ENCODE measurements at regions not wholly inside any gene's neighbourhood (a gene's known extent, or its start where the extent isn't known, plus 50 kb on each side); places are given as distances from the start of the nearest gene placed in this dataset.
"Not testable (repeated sequence)": the region's sequence is repeated elsewhere in the genome, so short reads cannot be mapped to it uniquely, and the experiment has no call there.

GRCh38 chr22:44569561-44569991 lies 71.5 kb upstream of the RTL6 start:
- Histone ChIP-seq H3K36me3 (ENCODE audit: insufficient read depth, low read length) (no peaks in the 10 kb centered on the region), H2AFZ (ENCODE audit: low read depth, low read length) (no peak overlapping the region), H3K79me2 (ENCODE audit: insufficient read depth, low read length) (no peaks in the 10 kb centered on the region), H4K20me1 (ENCODE audit: insufficient read depth, low read length) (no peaks in the 10 kb centered on the region), H3K4me3 (ENCODE audit: insufficient read depth, low read depth, low read length) (no peak overlapping the region), H3K4me1 (ENCODE audit: insufficient read depth, low read length) (no peaks in the 10 kb centered on the region), H3K9me3 (ENCODE audit: insufficient read depth, low read depth, low read length) (peaks cover 6% of the 10 kb centered on the region), H3K4me2 (ENCODE audit: low read length) (no peak overlapping the region), H3K27ac (ENCODE audit: low read depth, low read length) (no peak overlapping the region), H3K9ac (ENCODE audit: low read length) (no peak overlapping the region), H3K27me3 (ENCODE audit: insufficient read depth, low read length) (no peaks in the 10 kb centered on the region)
- H3K27me3 Mint-ChIP-seq (ENCODE audit: low read depth, unreplicated experiment): peaks cover 25% of the 10 kb centered on the region
- H3K4me3 Mint-ChIP-seq (ENCODE audit: unreplicated experiment): no peak overlapping the region
- no peak for TF ChIP-seq EZH2 (IDR thresholded peaks at IDR 0.05; ENCODE audit: insufficient read depth, low read length)
- no peak for TF ChIP-seq CTCF (IDR thresholded peaks at IDR 0.05; ENCODE audit: insufficient read depth, low read depth, low read length)
- no peak for FAIRE-seq
- no peak overlapping the region for H3K27ac Mint-ChIP-seq (ENCODE audit: unreplicated experiment)
- H3K36me3 Mint-ChIP-seq (ENCODE audit: low read depth, unreplicated experiment): no peaks in the 10 kb centered on the region
- no peak for DNase-seq (ENCODE audit: low read depth)
- no peaks in the 10 kb centered on the region for H3K4me1 Mint-ChIP-seq (ENCODE audit: low read depth, unreplicated experiment)
- peaks cover 24% of the 10 kb centered on the region for H3K9me3 Mint-ChIP-seq (ENCODE audit: unreplicated experiment)

GRCh38 chr22:44567846-44568493 lies 69.9 kb upstream of the RTL6 start:
- peaks cover 19% of the 10 kb centered on the region for H3K27me3 Mint-ChIP-seq (ENCODE audit: low read depth, unreplicated experiment)

GRCh38 chr22:44567378-44567841 lies 69.4 kb upstream of the RTL6 start:
- FAIRE-seq; H3K27me3 ChIP-seq (ENCODE audit: insufficient read depth, low read length); H3K4me1 Mint-ChIP-seq (ENCODE audit: low read depth, unreplicated experiment); H3K9ac ChIP-seq (ENCODE audit: low read length); H3K79me2 ChIP-seq (ENCODE audit: insufficient read depth, low read length); H3K4me2 ChIP-seq (ENCODE audit: low read length); H3K27ac ChIP-seq (ENCODE audit: low read depth, low read length); H4K20me1 ChIP-seq (ENCODE audit: insufficient read depth, low read length); H2AFZ ChIP-seq (ENCODE audit: low read depth, low read length); H3K36me3 Mint-ChIP-seq (ENCODE audit: low read depth, unreplicated experiment); H3K4me3 Mint-ChIP-seq (ENCODE audit: unreplicated experiment); H3K9me3 ChIP-seq (ENCODE audit: insufficient read depth, low read depth, low read length); H3K36me3 ChIP-seq (ENCODE audit: insufficient read depth, low read length); H3K4me1 ChIP-seq (ENCODE audit: insufficient read depth, low read length); H3K4me3 ChIP-seq (ENCODE audit: insufficient read depth, low read depth, low read length); H3K27ac Mint-ChIP-seq (ENCODE audit: unreplicated experiment): not testable (repeated sequence)
- DNase-seq (ENCODE audit: low read depth): peak; percentile 20
- H3K9me3 Mint-ChIP-seq (ENCODE audit: unreplicated experiment): peaks cover 27% of the 10 kb centered on the region
- H3K27me3 Mint-ChIP-seq (ENCODE audit: low read depth, unreplicated experiment): peaks cover 18% of the 10 kb centered on the region

More at GRCh38 chr22:44567846-44568493, 69.9 kb upstream of the RTL6 start:
- Histone ChIP-seq H3K9ac (ENCODE audit: low read length) (no peak overlapping the region), H3K4me2 (ENCODE audit: low read length) (no peak overlapping the region), H2AFZ (ENCODE audit: low read depth, low read length) (no peak overlapping the region), H3K36me3 (ENCODE audit: insufficient read depth, low read length) (no peaks in the 10 kb centered on the region), H3K4me1 (ENCODE audit: insufficient read depth, low read length) (no peaks in the 10 kb centered on the region), H3K79me2 (ENCODE audit: insufficient read depth, low read length) (no peaks in the 10 kb centered on the region), H3K4me3 (ENCODE audit: insufficient read depth, low read depth, low read length) (no peak overlapping the region), H3K9me3 (ENCODE audit: insufficient read depth, low read depth, low read length) (peaks cover 6% of the 10 kb centered on the region), H3K27ac (ENCODE audit: low read depth, low read length) (no peak overlapping the region), H3K27me3 (ENCODE audit: insufficient read depth, low read length) (peaks cover 2% of the 10 kb centered on the region), H4K20me1 (ENCODE audit: insufficient read depth, low read length) (no peaks in the 10 kb centered on the region)
- FAIRE-seq (no peak), DNase-seq (ENCODE audit: low read depth) (no peak)
- H3K36me3 Mint-ChIP-seq (ENCODE audit: low read depth, unreplicated experiment): no peaks in the 10 kb centered on the region
- no peak overlapping the region for H3K4me3 Mint-ChIP-seq (ENCODE audit: unreplicated experiment)
- H3K27ac Mint-ChIP-seq (ENCODE audit: unreplicated experiment): no peak overlapping the region
- H3K4me1 Mint-ChIP-seq (ENCODE audit: low read depth, unreplicated experiment): no peaks in the 10 kb centered on the region
- TF ChIP-seq EZH2 (IDR thresholded peaks at IDR 0.05; ENCODE audit: insufficient read depth, low read length) (no peak), CTCF (IDR thresholded peaks at IDR 0.05; ENCODE audit: insufficient read depth, low read depth, low read length) (peak; percentile 23)
- peaks cover 27% of the 10 kb centered on the region for H3K9me3 Mint-ChIP-seq (ENCODE audit: unreplicated experiment)

Data from astrocyte (in vitro differentiated cells and primary cell).